NCI-H187 treated with DMSO at 0.1 percent for 48 hours (cell line): ENCODE measurements at regions not wholly inside any gene's neighbourhood (a gene's known extent, or its start where the extent isn't known, plus 50 kb on each side); places are given as distances from the start of the nearest gene placed in this dataset.

Source experiments
- DNase-seq: peaks from one replicate; lab custom pipeline; 2025; lab: John Stamatoyannopoulos, UW

GRCh38 chr14:29278301-29279263 is 512.0 kb downstream of the FOXG1 start:
- no peak for DNase-seq

DNA sequence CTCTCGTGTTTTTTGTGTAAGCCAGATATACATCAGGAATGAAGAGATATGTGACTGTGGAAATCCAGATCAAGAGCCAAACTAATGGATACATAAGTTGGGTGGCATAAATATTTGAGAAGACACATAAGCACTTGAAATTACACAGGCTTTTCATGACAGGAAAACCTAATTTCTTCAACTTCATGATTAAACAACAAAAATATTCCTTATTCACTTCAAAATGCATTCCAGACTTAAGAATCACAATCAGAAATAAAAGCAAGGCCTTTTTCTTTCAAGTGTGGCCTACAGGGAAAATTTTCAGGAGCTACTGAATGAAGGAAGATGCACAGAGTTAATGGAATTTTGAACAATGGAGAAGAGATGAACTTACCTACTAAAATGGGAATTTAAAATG is 515.6 kb downstream of the FOXG1 start:
- DNase-seq: no peak

DNA sequence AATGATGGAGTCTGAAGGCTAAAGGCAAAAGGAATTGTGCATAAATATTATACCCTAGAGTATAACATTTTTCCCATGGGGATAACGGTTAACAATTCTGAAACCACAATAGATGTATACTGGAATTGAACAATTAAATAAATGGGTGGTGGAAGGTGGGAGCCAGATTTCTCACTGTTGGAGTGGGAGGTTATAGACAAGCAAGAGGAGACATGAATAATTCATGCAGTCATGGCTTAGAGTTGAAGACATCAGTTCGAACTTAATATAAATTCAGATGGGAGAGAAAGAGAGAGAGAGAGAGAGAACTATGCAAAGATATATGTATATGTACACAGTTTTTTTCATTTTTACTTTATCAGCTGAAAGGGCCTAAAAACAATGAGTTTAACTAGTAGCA is 523.9 kb downstream of the FOXG1 start:
- DNase-seq: no peak

GRCh38 chr14:29299372-29299771 is 532.8 kb downstream of the FOXG1 start:
- no peak for DNase-seq

- no peak for DNase-seq
Measured at GRCh38 chr14:29301571-29301970, 535.0 kb downstream of the FOXG1 start.

DNA sequence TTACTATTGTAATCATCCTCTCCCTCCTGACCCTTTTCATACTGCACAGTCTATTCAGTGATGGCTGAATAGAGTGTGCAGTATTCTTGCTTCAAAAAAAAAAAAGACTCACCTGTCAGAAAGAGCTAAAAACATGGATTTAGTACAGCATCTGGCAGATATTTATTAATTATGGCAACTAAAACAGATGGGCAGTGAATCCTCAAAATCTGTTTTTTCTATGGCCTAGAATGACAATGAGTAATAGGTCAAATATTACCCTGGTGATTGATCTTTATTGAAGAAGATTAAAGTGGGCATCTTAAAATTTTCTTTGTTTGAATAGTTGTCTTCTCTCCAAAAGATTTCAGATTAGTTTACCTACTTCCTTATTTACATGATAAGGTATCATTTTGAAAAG is 543.6 kb downstream of the FOXG1 start:
- no peak for DNase-seq

DNA sequence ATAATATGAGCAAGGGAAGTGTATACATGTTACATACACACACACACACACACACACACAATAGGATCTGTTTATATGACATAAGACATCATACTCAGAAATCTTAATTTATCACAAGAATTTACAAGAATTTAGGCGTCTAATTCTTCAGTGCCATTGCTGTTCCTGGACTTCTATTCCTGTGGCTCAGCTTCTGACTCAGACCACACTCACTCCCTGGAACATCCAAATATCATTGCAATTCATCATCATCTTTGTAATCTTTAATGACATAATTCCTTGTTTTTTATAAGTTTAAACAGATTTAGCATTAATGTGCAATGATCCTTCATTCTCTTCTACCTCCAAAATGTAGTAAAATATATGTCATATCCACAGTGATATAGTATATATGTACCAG is 544.2 kb downstream of the FOXG1 start:
- no peak for DNase-seq

GRCh38 chr14:29311983-29312382 is 545.4 kb downstream of the FOXG1 start:
- no peak for DNase-seq

GRCh38 chr14:29316936-29317335 is 550.3 kb downstream of the FOXG1 start:
- no peak for DNase-seq

DNA sequence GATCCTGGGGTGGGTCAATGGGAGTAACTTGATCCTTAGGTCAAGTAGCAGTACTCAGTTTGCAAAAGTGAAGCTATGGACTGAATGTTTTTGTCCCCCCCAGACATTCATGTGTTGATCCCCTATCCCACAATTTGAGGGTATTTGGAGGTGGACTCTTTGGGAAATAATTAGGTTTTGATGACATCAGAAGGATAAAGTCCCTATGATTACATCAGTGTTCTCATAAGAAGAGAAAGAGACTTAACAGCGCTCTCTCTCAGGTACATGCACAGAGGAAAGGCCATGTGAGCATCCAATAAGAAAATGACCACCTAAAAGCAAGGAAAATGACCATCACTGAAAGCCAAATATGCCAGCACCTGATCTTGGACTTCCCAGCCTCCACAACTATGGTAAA is 550.8 kb downstream of the FOXG1 start:
- DNase-seq: no peak

- no peak for DNase-seq
Measured at GRCh38 chr14:29320286-29320685, 553.7 kb downstream of the FOXG1 start.

- DNase-seq: no peak
Measured at GRCh38 chr14:29321646-29322045, 555.1 kb downstream of the FOXG1 start.

- DNase-seq: no peak
Measured at GRCh38 chr14:29339494-29340172, 573.0 kb downstream of the FOXG1 start.

GRCh38 chr14:29348504-29348903 is 579.1 kb downstream of the PRKD1 start:
- DNase-seq: no peak

DNA sequence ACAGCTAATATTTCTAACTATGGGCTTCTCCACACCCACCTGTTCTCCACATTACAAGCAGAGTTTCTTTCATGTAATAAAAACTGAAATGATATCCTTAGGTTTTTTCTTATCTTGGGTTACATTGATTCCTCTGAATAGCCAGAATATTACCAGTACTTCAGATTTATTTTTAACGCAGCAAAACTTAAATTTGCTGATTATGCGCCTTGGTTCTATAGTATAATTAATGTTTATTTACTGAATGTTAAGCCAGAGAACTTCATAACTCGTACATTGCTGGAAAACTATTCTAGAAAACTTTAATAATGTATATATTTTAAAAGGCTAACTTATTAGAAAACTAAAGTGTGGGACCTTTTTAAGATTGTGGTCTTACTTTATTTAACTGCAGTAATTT is 577.2 kb downstream of the PRKD1 start:
- no peak for DNase-seq

DNA sequence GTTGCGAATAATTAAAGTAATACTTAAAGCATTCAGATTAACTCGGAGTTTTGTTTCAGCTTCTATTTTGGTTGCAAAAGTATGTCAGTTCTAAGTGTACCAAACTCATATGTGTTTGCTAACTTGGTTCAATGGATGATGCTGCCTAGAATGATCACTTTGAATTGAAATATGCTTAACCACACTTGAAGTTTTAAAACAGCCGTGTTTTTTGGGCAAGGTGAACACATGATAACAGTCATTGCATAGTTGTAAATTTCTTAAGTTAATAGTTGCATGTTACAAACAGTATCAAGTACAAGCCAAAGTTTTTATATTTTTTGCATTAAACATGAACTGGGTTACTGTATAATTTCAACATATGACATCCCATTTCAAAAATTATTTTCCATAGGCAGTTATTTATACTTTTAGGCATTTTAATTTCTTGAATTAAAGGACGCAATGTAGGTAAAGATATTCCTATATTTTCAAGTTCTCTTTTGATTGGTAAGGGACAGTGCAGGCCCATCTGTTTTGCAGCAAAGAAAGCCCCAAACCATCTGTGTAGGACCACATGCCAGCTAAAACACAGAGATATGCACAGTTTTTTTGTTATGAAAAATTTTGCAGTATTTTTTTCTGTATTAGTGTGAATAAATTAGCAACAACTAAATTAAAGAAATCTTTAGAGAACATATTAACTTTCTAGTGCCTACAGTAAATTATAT is 575.5 kb downstream of the PRKD1 start:
- DNase-seq: no peak

GRCh38 chr14:29352706-29353080 is 575.0 kb downstream of the PRKD1 start:
- no peak for DNase-seq

GRCh38 chr14:29353513-29353912 is 574.1 kb downstream of the PRKD1 start:
- DNase-seq: no peak

GRCh38 chr14:29354486-29354885 is 573.2 kb downstream of the PRKD1 start:
- DNase-seq: no peak

DNA sequence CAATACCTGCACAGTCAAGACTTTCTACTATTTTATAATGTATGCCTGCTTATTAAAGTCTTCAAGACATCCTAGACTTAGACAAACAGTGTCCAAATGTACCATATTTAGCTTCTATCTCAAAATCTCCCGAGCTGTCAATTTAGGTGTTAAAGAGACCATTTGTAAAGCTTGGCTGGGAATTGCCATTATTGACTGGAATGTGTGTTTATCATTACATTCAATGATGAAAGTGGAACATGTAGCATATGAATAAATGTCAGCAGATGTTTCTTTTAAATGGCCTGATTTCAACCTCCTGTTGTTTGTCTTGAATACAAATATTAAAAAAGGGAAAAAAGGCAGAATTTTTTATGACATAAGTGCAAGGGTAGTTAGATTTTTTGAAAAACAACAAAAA is 572.3 kb downstream of the PRKD1 start:
- no peak for DNase-seq

GRCh38 chr14:29355846-29356245 is 571.8 kb downstream of the PRKD1 start:
- DNase-seq: no peak

DNA sequence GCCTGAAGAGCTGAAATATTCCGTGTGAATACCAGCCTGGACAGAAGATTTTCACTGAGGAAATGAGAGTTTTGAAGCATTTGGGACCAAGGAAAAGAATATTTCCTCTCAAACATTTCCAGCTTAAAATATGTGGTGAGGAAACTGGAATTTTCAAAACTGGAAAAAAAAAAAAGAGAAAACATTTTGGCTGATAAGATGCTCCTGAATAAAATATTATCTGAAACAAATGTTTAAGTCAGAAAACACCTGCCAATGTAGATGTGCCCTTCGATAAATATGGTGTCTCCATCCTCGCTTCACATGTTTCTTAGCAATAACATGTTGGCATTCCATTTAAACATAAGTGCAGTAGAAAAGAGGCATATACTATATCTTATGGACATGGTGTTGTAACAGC is 567.0 kb downstream of the PRKD1 start:
- DNase-seq: no peak

GRCh38 chr14:29370024-29370423 is 557.6 kb downstream of the PRKD1 start:
- DNase-seq: no peak
